ENCODE measurements at regions not wholly inside any gene's neighbourhood (a gene's known extent, or its start where the extent isn't known, plus 50 kb on each side); places are given as distances from the start of the nearest gene placed in this dataset.
"Not testable (repeated sequence)": the region's sequence is repeated elsewhere in the genome, so short reads cannot be mapped to it uniquely, and the experiment has no call there.

DNA sequence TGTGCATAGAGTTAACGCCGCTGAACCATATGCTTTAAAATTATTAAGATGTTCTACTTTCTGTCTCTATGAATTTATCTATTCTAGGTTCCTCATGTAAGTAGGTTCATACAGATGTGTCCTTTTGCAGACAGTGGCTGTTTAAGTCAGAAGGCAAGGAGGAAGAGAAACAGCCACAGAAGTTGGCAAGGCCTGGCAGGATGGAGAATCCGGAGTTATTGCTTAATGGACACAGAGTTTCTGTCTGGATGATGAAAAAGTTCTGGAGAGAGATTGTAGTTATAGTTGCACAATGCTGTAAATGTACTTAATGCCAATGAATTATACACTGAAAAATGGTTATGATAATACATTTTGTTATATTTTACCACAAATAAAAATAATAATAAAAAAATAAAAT lies 283.6 kb upstream of the CNR1 start:
- DNase-seq = no peak

DNA sequence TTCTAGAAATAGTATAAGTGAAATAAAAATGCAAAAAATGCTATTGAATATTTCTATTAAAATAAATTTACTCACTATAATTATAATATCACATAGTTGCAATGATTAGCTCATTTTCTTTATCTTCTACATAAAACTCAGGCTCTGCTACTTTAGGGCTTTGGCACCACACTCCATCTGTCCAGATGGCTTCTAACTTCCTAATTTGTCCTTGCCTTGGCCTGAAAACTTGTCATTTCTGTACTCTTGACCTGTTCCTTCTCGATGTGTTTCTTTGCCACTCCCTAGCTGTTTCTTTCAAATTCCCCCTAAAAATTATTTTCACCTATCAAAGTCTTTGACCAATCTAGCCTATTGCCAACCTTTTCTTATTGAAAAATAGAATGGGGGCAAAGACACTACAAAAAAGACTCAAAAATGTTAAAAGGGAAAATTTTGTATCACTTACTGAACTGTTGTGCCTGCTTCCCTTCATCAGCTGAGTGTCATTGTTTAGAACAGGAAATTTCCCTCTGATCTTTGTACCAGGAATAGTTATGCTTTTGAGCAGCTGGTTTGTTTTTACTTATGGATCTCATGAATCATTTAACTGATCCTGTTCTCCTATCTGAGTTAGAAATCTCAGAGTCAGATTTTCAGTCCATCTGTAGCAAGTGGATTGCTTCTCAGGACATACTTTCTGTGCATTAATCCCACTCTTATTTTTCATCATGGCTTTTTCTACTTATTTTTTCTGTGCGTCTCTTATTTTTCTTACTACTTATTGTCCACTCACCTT lies 279.2 kb upstream of the CNR1 start:
- DNase-seq = no peak

DNA sequence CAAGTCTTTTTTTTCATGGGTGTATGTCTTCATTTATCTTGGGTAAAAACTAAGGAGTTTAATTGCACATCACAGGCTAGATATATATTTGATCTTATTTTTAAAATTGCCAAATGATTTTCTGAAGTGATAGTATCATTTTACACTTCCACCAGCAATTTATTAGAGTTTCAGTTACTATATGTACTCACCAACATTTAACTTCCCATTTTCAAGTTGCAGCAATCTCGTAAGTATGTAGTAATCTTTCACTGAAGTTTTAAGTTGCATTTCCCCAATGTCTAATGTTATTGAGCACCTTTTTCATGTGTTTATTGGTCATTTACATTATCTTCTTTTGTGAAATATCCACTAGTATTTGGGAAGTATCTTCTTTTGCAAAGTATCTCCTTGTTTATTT lies 277.4 kb upstream of the CNR1 start:
- no peak for DNase-seq

DNA sequence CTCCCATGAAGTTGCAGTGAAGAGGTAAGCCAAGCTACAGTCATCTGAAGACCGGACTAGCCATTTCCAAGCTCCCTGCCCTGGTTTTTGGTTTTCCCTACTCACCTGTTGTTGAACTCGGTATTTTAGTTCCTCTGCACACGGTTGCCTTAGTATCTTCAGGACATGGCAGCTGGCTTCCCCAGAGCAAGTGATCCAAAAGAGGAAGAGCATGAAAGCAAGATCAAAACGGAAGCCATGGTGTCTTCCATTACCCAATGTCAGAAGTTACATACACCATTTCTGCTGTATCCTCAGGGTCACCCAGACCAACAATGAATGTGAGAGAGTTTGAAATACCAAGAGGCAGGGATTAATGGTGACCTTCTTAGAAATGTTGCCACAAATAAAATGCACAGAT lies 276.6 kb upstream of the CNR1 start:
- DNase-seq = no peak

DNA sequence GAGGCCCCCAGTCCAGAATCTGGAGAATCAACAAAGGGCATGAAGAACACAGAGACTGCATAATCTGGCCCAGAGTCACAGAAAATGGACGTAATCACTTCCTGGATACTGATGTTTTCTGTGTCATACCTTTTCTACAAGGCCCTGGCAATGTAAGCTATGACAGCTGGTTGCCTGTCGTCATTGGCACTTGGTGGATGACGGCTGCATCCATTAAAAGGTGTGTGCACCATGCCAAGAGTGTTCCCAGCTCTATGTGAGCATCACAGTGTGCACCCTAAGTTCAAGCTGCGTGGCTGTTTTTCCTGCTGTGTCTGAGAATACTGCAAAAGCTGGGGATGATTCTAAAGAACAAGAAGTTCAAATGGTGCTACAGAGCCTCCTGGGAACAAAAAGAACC lies 275.2 kb upstream of the CNR1 start:
- no peak for DNase-seq

DNA sequence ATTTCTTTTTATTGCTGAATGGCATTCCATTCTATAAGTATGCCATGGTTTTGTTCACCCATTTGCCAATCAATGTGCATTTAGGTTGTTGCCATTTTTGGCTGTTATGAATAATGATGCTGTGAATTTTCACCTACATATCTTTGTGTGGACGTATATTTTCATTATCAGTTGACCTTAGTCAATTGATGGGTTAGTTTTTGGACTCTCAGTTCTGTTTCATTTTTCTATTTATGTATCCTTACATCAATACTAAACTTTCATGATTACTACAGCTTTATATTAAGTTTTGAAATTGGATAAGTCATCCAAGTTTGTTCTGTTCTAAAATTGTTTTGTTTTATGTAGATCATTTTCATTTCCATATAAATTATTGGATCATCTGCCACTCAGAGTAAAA lies 261.9 kb upstream of the CNR1 start:
- no peak for DNase-seq

DNA sequence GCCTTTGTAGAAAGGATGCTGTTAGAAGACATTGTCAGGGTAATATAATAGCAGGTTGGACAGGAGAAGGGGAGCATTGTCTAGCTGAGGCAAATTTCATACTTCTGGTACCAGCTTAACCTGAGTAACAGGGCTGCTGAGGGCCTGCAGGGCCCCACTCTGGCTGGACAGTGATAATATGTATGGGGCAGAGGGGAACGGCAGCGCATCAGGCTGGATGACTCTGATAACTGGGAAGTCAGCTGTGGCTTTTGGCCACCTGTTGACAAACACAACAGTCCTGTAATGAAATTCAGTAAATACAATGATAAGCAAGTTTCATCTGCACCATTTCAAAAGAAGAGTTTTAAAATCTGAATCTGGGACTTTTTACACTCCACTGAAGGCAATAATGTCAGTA lies 259.9 kb upstream of the CNR1 start:
- no peak for DNase-seq

DNA sequence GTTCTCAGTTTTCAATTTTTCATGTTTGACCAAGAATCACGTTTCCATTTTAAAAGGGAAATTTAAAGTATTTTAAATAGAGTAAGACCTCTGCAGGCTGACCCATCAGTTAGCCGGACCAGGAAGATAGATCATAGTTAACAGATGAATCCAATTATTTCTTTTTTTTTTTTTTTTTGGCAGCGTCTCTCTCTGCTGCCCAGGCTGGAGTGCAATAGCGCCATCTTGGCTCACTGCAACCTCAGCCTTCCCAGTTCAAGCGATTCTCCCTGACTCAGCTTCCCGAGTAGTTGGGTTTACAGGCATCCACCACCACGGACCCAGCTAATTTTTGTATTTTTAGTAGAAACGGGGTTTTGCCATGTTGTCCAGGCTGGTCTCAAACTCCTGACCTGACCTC lies 256.7 kb upstream of the CNR1 start:
- no peak for DNase-seq

DNA sequence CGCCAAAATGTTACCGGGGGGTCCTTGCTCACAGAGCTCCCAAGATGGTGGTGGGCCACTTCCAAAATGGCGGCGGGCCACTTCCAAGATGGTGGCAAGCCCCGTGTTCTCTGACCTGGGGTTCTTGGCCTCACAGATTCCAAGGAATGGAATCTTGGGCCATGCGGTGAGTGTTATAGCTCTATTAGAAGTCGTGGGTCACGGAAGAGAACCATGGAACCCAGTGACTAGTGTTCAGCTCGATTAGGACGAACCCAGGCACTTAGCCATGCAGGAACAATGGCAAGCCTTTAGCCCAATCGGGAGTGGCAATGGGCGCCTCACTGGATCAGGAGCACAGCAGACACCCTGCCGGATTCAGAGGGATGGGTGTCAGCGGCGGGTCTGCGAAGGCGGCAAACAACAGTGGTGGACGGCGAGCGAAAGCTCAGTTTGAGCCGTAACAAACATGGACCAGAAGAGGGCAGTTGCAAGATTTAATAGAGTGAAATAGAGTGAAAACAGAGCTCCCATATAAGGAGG lies 254.9 kb upstream of the CNR1 start:
- not testable (repeated sequence) for DNase-seq

DNA sequence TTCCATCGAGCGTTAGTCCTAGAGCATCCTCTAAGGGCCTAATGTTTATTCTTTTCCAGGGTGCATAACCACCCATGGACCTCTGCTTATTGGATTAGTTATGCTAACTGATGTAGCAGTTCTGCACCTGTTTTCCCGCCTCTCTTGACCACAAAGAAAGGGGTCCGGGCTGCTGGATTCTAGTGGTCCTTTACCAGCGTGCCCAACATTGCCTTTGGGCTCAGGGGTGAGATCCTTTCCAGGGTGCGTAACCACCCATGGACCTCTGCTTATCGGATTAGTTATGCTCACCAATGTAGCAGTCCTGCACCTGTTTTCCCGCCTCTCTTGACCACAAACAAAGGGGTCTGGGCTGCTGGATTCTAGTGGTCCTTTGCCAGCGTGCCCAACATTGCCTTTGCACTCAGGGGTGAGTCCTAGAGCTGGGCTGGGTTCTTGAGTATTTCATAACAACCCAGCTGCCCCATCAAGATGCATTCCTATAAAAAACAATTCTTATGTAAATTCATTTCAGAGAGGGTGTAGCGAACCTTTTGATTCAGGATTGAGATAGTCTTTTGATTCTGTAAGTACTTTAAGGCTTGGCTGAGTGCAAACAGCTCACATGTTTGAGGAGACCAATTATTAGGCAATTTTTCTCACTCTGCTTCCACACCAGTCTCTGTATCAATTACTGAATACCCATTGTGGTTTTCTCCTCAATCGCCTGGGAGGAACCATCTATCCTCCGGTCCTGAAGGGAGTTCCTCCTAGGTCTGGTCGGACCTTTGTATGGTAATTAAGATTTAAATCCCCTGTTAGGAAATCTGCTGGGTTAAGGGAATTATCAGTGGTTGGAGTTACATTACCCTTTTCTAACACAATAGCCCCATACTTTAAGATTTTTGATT lies 253.0 kb upstream of the CNR1 start:
- not testable (repeated sequence) for DNase-seq

DNA sequence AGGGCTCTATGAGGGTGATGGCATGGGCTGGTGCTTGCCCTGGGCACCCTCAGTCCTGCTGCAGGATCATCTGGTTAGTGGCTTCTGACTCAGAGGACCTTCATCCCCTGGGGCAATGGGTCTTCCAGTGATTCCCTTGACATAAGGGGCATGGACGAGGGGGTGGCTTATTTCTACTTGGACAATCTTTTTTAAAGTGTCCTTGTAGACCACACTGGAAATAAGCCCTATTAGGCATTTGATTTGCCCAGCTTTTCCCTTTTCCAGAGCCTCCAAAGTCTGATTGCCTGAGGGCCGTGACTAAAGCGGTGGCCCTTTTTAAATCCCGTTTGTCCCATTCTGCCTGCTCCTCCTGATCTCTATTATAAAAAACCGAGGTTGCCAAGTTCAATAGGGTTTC lies 251.2 kb upstream of the CNR1 start:
- not testable (repeated sequence) for DNase-seq

DNA sequence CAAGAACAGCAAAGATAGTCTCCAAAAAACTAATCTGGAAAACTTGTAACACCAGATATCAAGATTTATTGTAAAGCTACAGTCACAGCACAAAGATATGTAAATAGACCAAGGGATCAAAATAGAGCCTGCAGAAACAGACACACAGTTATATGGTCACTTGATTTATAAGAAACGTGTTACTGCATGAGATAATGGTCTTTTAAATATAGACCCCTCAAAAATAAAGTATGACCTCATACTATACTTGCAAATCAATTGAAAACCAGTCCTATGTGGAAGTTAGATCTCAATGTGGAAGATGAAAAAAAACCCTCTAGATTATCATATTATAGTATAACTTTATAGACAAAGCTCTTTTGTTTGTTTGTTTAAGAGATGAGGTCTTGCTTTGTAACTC lies 247.3 kb upstream of the CNR1 start:
- DNase-seq = no peak

DNA sequence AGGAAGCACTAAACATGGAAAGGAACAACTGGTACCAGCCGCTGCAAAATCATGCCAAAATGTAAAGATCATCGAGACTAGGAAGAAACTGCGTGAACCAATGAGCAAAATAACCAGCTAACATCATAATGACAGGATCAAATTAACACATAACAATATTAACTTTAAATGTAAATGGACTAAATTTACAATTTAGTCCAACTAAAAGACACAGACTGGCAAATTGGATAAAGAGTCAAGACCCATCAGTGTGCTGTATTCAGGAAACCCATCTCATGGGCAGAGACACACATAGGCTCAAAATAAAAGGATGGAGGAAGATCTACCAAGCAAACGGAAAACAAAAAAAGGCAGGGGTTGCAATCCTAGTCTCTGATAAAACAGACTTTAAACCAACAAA lies 242.2 kb upstream of the CNR1 start:
- not testable (repeated sequence) for DNase-seq

DNA sequence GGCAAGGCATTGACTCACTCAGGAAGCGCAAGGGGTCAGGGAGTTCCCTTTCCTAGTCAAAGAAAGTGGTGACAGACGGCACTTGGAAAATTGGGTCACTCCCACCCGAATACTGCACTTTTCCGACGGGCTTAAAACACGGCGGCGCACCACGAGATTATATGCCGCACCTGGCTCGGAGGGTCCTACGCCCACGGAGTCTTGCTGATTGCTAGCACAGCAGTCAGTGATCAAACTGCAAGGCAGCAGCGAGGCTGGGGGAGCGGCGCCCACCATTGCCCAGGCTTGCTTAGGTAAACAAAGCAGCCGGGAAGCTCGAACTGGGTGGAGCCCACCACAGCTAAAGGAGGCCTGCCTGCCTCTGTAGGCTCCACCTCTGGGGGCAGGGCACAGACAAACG lies 240.5 kb upstream of the CNR1 start:
- DNase-seq = not testable (repeated sequence)

DNA sequence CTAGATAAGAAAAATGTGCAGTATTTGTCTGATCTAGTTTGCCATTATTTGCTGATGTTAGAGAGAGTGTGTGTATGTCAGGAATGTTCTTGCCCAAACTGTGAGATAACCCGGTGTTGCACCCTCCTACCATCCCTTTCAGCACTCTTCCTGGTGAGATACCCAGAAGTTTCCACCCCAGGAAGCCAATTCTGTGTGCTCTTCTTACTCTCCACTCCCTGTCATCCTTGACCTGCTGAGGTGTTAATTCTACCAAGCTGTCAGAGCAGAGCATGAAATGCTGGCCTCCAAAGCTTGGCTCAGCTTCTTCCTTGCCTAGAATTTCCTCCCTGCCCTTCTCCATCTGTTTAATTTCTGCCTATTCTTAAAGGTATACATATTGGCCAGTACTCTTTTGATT lies 237.3 kb upstream of the CNR1 start:
- no peak for DNase-seq

DNA sequence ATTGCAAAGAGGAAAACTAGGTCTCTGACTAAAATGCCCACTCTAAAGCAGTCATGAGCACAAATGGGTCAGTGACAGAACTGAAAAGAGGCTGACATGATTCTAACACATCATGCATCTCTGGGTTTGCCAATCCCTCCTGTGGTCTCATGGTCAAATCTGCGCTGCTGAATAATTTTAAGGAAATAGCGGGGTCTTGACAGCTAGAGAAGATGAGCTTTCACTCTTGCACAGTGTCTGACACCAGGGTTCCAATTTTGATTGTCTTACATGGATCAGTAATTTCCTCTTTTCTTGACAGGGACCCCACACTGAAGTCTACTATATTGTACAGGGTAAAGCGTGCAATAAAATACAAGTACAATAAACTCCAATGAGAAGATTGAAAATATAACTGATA lies 236.8 kb upstream of the CNR1 start:
- DNase-seq = no peak

DNA sequence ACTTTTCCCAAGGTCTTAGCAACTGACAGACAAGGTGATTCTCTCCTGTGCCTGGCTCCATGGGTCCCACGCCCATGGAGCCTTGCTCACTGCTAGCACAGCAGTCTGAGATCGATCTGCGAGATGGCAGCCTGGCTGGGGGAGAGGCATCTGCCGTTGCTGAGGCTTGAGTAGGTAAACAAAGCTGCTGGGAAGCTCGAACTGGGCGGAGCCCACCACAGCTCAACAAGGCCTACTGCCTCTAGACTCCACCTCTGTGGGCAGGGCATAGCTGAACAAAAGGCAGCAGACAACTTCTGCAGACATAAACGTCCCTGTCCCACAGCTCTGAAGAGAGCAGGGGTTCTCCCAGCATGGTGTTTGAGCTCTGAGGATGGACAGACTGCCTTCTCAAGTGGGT lies 224.9 kb upstream of the CNR1 start:
- not testable (repeated sequence) for DNase-seq

DNA sequence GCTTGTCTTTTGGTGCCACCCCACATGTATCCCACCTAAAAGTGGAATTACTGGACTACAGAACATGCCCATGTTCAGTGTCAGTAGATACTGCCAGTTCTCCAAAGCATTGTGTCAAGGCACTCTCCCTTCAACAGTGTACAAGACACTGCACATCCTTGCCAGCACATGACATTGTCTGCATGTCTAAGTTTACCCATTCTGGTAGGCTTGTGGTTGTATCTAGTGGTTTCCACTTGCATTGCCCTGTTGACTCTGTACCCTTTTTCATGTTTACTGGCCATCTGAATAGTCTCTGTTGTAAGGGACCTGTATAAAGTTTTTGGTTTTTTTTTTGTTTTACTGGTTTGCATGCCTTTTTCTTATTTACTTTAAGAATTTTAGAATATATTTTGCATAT lies 222.4 kb upstream of the CNR1 start:
- no peak for DNase-seq

DNA sequence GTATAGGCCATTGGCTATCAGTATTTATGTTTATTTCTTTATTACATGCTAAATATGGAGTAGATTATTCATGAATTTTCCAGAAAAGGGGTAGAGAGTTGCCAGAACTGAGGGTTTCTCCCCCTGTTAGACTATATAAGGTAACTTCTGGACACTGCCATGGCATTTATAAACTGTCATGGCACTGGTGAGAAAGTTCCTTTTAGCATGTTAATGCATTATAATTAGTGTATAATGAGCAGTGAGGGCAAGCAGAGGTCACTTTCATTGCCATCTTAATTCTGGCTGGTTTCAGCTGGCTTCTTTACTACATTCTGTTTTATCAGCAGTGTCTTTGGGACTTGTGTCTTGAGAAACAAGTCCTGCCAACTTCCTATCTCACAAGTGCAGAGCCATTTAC lies 220.0 kb upstream of the CNR1 start:
- no peak for DNase-seq

DNA sequence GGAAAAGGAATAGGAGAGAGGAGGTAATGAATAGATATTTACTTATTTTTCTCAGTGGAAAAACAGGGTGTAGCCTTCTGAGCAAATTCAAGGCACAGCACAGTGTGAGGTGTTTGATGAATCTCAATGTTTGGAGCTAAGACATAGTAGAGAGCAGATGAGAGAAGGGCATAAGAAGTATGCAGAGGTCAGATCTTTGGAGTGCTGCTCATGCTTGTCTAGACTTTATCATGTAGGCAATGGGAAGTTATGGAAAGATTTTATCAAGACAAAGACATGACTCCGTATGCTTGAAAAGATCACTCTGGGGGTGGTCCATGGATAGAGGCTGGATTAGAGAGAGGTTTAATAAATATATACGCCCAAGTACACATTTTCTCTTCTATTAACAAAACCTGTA lies 217.0 kb upstream of the CNR1 start:
- no peak for DNase-seq

DNA sequence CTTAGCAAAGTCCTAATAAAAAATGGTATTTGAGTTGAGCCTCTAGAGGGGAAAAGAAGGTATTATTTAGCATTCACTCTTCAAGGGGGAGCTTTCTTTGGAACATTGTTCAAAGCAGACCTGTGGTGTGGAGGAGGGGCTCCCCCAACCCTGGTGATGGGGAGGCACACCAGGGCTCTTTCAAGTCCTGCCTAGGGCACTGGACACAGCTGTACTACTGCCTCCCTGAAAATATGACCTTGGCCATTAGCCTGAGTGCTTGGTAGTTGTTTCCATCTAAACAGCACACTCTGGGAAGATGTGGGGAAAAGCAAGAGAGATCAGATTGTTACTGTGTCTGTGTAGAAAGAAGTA lies 215.1 kb upstream of the CNR1 start:
- DNase-seq = no peak

DNA sequence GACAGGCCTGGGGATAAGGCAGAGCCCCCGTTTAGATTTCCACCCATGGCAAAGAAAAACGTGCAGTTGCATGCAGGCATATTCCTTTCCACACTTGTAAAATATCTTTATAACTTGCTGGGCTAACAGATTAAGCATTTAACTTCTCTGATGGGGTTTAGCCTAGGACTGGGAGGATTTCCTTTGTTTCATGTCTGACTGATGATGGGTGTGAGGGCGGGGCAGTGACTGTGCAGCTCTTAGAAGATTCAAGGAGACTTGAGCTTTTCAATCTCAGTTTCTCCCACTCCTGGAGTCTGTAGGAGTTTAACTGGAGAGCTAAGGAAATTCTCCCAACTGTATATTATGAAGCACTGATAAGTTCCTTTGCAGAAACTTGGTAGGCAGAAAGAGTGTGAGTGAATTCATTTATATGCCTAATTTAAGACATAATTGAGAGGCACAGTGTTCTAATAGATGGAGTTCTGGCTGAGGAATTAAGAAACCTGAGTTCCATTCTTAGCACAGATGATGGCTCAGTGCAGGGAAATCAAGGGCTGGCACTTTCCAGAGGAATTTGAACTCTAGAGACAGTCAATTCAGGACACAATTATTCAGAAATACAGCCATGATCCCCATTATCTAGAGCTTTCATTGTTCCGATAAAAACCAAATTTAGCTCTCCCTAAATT lies 214.6 kb upstream of the CNR1 start:
- DNase-seq = no peak

DNA sequence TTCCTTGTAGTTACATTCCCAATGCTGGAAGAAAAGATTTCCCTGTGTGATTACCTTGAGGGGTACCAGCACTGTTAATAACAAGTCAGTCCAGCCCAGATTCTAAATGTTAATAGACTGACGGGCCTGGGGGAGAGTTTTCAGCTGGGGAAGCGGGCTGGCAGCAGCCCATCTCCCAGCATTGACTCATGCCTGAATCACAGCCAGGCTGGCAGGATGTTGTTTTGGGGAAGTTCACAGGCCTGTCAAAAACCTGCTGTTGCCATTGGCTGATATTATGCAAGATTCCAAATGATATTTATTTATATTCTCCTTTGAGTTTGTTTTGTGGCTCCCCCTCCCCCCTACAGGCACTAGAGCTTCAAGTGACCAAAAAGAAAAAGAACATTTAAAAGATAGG lies 213.9 kb upstream of the CNR1 start:
- DNase-seq = no peak

DNA sequence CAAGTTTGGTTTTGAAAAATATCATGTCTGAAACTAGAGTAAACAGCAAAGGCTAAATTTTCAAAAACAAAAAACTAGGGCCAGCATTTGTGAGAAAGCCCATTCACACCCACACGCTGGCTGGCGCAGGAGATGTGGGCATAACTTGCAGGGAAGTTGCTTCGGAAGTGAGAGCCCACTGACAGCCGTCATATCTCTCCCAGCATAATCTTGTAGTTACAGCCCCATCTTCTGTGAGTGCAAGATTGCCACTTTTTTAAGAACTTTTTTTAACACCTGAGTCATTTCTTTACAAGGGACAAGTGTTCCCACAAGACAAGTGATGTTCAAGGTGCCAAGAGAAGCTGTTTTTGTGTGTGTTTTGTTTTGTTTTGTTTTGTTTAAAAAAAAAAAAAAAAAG lies 212.5 kb upstream of the CNR1 start:
- DNase-seq = no peak
